ENCODE measurements at regions not wholly inside any gene's neighbourhood (a gene's known extent, or its start where the extent isn't known, plus 50 kb on each side); places are given as distances from the start of the nearest gene placed in this dataset.

GRCh38 chr10:90975096-90975495 is 54.2 kb upstream of the ANKRD1 start:
- DNase-seq (ENCODE audit: low spot score): no peak

- DNase-seq (ENCODE audit: low spot score): no peak
Measured at GRCh38 chr10:90977162-90977854, 56.4 kb upstream of the ANKRD1 start.

- no peak for DNase-seq (ENCODE audit: low spot score)
Measured at GRCh38 chr10:90977855-90978486, 57.1 kb upstream of the ANKRD1 start.

- DNase-seq (ENCODE audit: low spot score): no peak
Measured at GRCh38 chr10:90982406-90983008, 61.6 kb upstream of the ANKRD1 start.

GRCh38 chr10:90983914-90984549 is 63.1 kb upstream of the ANKRD1 start:
- no peak for DNase-seq (ENCODE audit: low spot score)

GRCh38 chr10:90984898-90985297 is 64.0 kb upstream of the ANKRD1 start:
- no peak for DNase-seq (ENCODE audit: low spot score)

GRCh38 chr10:90985321-90985933 is 64.5 kb upstream of the ANKRD1 start:
- no peak for DNase-seq (ENCODE audit: low spot score)

GRCh38 chr10:90986136-90986760 is 65.4 kb upstream of the ANKRD1 start:
- no peak for DNase-seq (ENCODE audit: low spot score)

GRCh38 chr10:90986870-90987269 is 66.0 kb upstream of the ANKRD1 start:
- DNase-seq (ENCODE audit: low spot score): no peak

- DNase-seq (ENCODE audit: low spot score): no peak
Measured at GRCh38 chr10:90987383-90987782, 66.5 kb upstream of the ANKRD1 start.

GRCh38 chr10:90988024-90988423 is 67.1 kb upstream of the ANKRD1 start:
- no peak for DNase-seq (ENCODE audit: low spot score)

GRCh38 chr10:90988802-90989201 is 67.9 kb upstream of the ANKRD1 start:
- DNase-seq (ENCODE audit: low spot score): no peak

GRCh38 chr10:90989378-90989777 is 68.5 kb upstream of the ANKRD1 start:
- no peak for DNase-seq (ENCODE audit: low spot score)

- no peak for DNase-seq (ENCODE audit: low spot score)
Measured at GRCh38 chr10:90992462-90992861, 71.6 kb upstream of the ANKRD1 start.

GRCh38 chr10:90993340-90993739 is 72.5 kb upstream of the ANKRD1 start:
- DNase-seq (ENCODE audit: low spot score): no peak

GRCh38 chr10:90997670-90998069 is 76.8 kb upstream of the ANKRD1 start:
- no peak for DNase-seq (ENCODE audit: low spot score)

GRCh38 chr10:90998733-90999511 is 78.0 kb upstream of the ANKRD1 start:
- no peak for DNase-seq (ENCODE audit: low spot score)

- DNase-seq (ENCODE audit: low spot score): no peak
Measured at GRCh38 chr10:90999512-91000172, 78.8 kb upstream of the ANKRD1 start.

- DNase-seq (ENCODE audit: low spot score): no peak
Measured at GRCh38 chr10:91000470-91000869, 79.6 kb upstream of the ANKRD1 start.

- DNase-seq (ENCODE audit: low spot score): no peak
Measured at GRCh38 chr10:91000985-91001384, 80.1 kb upstream of the ANKRD1 start.

- DNase-seq (ENCODE audit: low spot score): no peak
Measured at GRCh38 chr10:91002656-91003055, 81.8 kb upstream of the ANKRD1 start.
